Left ventricle myocardium superior (tissue), 1 donor: ENCODE measurements at regions not wholly inside any gene's neighbourhood (a gene's known extent, or its start where the extent isn't known, plus 50 kb on each side); places are given as distances from the start of the nearest gene placed in this dataset.
A peak's percentile ranks its signal among the peaks of the same experiment; 100 is the strongest.

Source experiments
- ATAC-seq: fragments of 200-7000 bp; cut with Tn5 transposase; one replicate; pipeline ENCODE4 v1.9.1; 2020; ENCODE audit warnings: mild to moderate bottlenecking, moderate library complexity
- DNase-seq: peaks from one replicate; pipeline ENCODE4 v3.0.0-alpha.2; 2020
- intact Hi-C: fragments of 100-400 bp; cut with micrococcal nuclease; formaldehyde crosslinking; loops from one replicate; pipeline ENCODE4 v1.11.0; 2022
- donor health status: DM: no; HTN: yes; CAD: no; lungs with severe emphysema.

GRCh38 chr3:113132571-113132996 is 78.8 kb upstream of the BOC start:
- DNase-seq: no peak
- ATAC-seq: no peak
- intact Hi-C loops: no loop called here

- intact Hi-C loops: no loop called here
- ATAC-seq (no peak), DNase-seq (no peak)
Observed at GRCh38 chr3:113133140-113133539, 78.2 kb upstream of the BOC start.

- ATAC-seq (no peak), DNase-seq (no peak)
- intact Hi-C loops: loop anchor here (5.0 kb wide), 1 partner anchor 151 kb away; no protein-coding TSS in a partner anchor
Observed at GRCh38 chr3:113136071-113136470, 75.3 kb upstream of the BOC start.

GRCh38 chr3:113136544-113136943 is 74.8 kb upstream of the BOC start:
- intact Hi-C loops: loop anchor here (5.0 kb wide), 1 partner anchor 151 kb away; no protein-coding TSS in a partner anchor
- DNase-seq (no peak), ATAC-seq (no peak)

GRCh38 chr3:113138839-113139743 is 72.3 kb upstream of the BOC start:
- no peak for ATAC-seq
- intact Hi-C loops: loop anchor here (5.0 kb wide), 1 partner anchor 148 kb away; no protein-coding TSS in a partner anchor
- no peak for DNase-seq

- ATAC-seq: no peak
- no peak for DNase-seq
- intact Hi-C loops: no loop called here
Observed at GRCh38 chr3:113140876-113141275, 70.5 kb upstream of the BOC start.

GRCh38 chr3:113141543-113141942 is 69.8 kb upstream of the BOC start:
- intact Hi-C loops: no loop called here
- DNase-seq (no peak), ATAC-seq (no peak)

- intact Hi-C loops: no loop called here
- no peak for ATAC-seq
- no peak for DNase-seq
Observed at GRCh38 chr3:113142476-113142875, 68.9 kb upstream of the BOC start.

GRCh38 chr3:113143353-113143752 is 68.0 kb upstream of the BOC start:
- intact Hi-C loops: no loop called here
- DNase-seq (no peak), ATAC-seq (no peak)

GRCh38 chr3:113147681-113148261 is 63.6 kb upstream of the BOC start:
- DNase-seq (peak; percentile 37), ATAC-seq (peak; percentile 77)
- intact Hi-C loops: no loop called here

- ATAC-seq (peak; percentile 67), DNase-seq (no peak)
- intact Hi-C loops: no loop called here
Observed at GRCh38 chr3:113148284-113148683, 63.1 kb upstream of the BOC start.

- no peak for ATAC-seq
- intact Hi-C loops: no loop called here
- no peak for DNase-seq
Observed at GRCh38 chr3:113150250-113150649, 61.1 kb upstream of the BOC start.

GRCh38 chr3:113151461-113152031 is 59.8 kb upstream of the BOC start:
- intact Hi-C loops: no loop called here
- DNase-seq (no peak), ATAC-seq (peak; percentile 73)

GRCh38 chr3:113152849-113153248 is 58.5 kb upstream of the BOC start:
- ATAC-seq (no peak), DNase-seq (no peak)
- intact Hi-C loops: no loop called here

- intact Hi-C loops: no loop called here
- ATAC-seq: no peak
- DNase-seq: no peak
Observed at GRCh38 chr3:113153499-113154107, 57.8 kb upstream of the BOC start.

GRCh38 chr3:113156816-113157333 is 54.5 kb upstream of the BOC start:
- ATAC-seq: no peak
- no peak for DNase-seq
- intact Hi-C loops: no loop called here

- ATAC-seq (peak; percentile 79), DNase-seq (peak; percentile 38)
- intact Hi-C loops: no loop called here
Observed at GRCh38 chr3:113157408-113158030, 53.8 kb upstream of the BOC start.

GRCh38 chr3:113158171-113158570 is 53.2 kb upstream of the BOC start:
- DNase-seq (no peak), ATAC-seq (no peak)
- intact Hi-C loops: no loop called here
